Parathyroid adenoma (tissue), 2 donors: ENCODE measurements at regions not wholly inside any gene's neighbourhood (a gene's known extent, or its start where the extent isn't known, plus 50 kb on each side); places are given as distances from the start of the nearest gene placed in this dataset.

Experiments used
- H2AFZ ChIP-seq: fragments of 300-600 bp; sonication (generic); one replicate; pipeline ENCODE4 v1.7.0; 2017; ENCODE audit warnings: antibody characterized with exemption, mild to moderate bottlenecking
- H3K27ac ChIP-seq: fragments of 300-600 bp; sonication (generic); one replicate; pipeline ENCODE4 v1.7.0; 2017
- H3K27me3 ChIP-seq: fragments of 300-600 bp; sonication (generic); one replicate; pipeline ENCODE4 v1.7.0; 2017; ENCODE audit warnings: low read length; ENCODE audit not compliant: control insufficient read depth, insufficient read depth
- H3K36me3 ChIP-seq: fragments of 300-600 bp; sonication (generic); one replicate; pipeline ENCODE4 v1.7.0; 2017; ENCODE audit warnings: low read length; ENCODE audit not compliant: control insufficient read depth, insufficient read depth
- H3K4me1 ChIP-seq: fragments of 300-600 bp; sonication (generic); one replicate; pipeline ENCODE4 v1.7.0; 2017; ENCODE audit warnings: control low read depth
- H3K4me2 ChIP-seq: fragments of 300-600 bp; sonication (generic); one replicate; pipeline ENCODE4 v1.7.0; 2017; ENCODE audit warnings: low read length
- H3K4me3 ChIP-seq: fragments of 300-600 bp; sonication (generic); one replicate; pipeline ENCODE4 v1.7.0; 2017; ENCODE audit warnings: low read depth, low read length
- H3K79me2 ChIP-seq: fragments of 300-600 bp; sonication (generic); one replicate; pipeline ENCODE4 v1.7.0; 2017; ENCODE audit warnings: control low read depth
- H3K9ac ChIP-seq: fragments of 300-600 bp; sonication (generic); one replicate; pipeline ENCODE4 v1.7.0; 2017; ENCODE audit warnings: mild to moderate bottlenecking
- H3K9me3 ChIP-seq: fragments of 300-600 bp; sonication (generic); one replicate; pipeline ENCODE4 v1.7.0; 2017; ENCODE audit warnings: low read length; ENCODE audit not compliant: control insufficient read depth
- CTCF ChIP-seq: fragments of 300-600 bp; sonication (generic); IDR thresholded peaks from one replicate; pipeline ENCODE4 v1.7.0; 2017; ENCODE audit warnings: antibody characterized with exemption, mild to moderate bottlenecking
- donor health status: primary hyperparathyroidism.

- Histone ChIP-seq H3K9ac (no peak overlapping the region), H3K4me2 (no peak overlapping the region), H3K27ac (no peak overlapping the region), H2AFZ (no peak overlapping the region), H3K79me2 (no peaks in the 10 kb centered on the region), H3K36me3 (no peaks in the 10 kb centered on the region), H3K27me3 (no peaks in the 10 kb centered on the region), H3K4me3 (no peak overlapping the region), H3K9me3 (no peaks in the 10 kb centered on the region), H3K4me1 (peaks cover 3% of the 10 kb centered on the region)
- TF ChIP-seq CTCF, result no peak
Observed at GRCh38 chr4:124202099-124202498, 510.4 kb downstream of the ANKRD50 start.

DNA sequence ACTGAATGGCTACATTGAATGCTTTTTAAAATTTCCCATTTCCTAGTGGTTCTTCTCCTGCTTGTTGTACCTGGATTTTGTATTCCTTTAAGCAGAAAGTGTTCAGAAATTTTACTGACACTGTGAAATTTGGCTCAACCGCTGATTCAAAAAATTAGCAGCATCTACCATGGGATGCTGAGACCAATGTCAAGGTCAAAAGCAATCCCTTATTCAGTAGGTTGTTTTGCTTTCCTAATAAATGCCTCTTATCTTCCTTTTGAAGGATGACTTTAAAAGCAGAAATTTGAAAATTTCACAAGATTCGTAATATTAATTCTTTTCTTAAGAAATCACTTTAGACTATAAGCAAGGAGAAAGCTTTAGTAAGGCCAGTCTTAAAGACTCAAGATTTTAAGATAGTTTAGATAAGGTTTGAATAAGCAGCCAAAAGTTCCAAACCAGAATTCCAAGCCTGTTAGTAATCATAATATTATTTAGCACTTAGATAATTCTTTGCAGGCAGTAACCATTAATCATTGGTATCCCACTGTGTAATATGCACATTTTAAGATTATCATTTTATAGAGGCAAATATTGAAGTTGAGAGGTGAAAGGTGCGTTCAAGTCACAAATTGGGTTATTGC, 508.8 kb downstream of the ANKRD50 start:
- Histone ChIP-seq H3K9ac (no peak overlapping the region), H3K4me2 (no peak overlapping the region), H2AFZ (no peak overlapping the region), H3K36me3 (no peaks in the 10 kb centered on the region), H3K4me1 (peaks cover 3% of the 10 kb centered on the region), H3K27ac (no peak overlapping the region), H3K9me3 (no peaks in the 10 kb centered on the region), H3K27me3 (no peaks in the 10 kb centered on the region), H3K4me3 (no peak overlapping the region), H3K79me2 (no peaks in the 10 kb centered on the region)
- TF ChIP-seq CTCF, result no peak

DNA sequence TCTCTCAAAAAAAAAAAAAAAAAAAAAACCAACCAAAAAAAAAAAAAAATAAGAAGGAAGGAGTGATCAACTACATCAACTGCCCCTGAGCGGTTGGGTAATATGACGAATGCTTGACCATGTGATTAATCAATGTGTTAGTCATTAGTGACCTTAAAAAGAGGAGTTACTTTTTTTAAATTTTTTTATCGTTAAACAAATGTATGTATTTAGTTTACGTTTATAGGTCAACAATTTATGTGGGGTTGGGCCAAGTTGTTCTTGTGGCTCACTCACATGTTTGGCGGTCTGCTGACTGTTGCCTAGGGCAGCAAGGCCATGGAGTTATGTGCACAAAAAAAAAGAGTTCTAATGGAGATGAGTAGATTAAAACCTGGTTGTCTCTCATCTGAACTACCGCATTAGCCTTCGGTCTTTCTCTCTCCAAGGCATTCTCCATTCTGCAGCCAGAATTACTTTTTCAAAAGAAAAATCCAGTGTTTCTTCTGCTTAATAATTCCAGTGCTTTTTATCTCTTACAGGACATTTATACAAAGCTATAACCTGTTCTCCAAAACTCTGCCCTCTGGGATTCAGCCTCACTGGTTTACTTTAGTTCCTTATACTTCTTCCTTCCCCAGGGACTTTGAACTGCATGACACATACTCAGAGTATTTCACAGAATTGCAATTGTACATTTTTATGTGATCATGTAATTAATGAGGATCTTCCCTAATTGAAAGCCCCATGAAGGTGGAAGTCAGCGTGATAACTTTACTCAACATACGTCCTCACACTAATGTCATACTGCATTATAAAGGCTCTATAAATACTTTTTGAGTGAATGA, 505.5 kb downstream of the ANKRD50 start:
- no peak overlapping the region for H3K4me3 ChIP-seq
- H3K27me3 ChIP-seq, result no peaks in the 10 kb centered on the region
- H3K9me3 ChIP-seq, result no peaks in the 10 kb centered on the region
- no peaks in the 10 kb centered on the region for H3K36me3 ChIP-seq
- H3K9ac ChIP-seq, result no peak overlapping the region
- no peak overlapping the region for H3K27ac ChIP-seq
- no peak overlapping the region for H2AFZ ChIP-seq
- H3K4me1 ChIP-seq, result no peaks in the 10 kb centered on the region
- TF ChIP-seq CTCF, result no peak
- H3K4me2 ChIP-seq, result no peak overlapping the region
- no peaks in the 10 kb centered on the region for H3K79me2 ChIP-seq

GRCh38 chr4:124209211-124209610, 503.3 kb downstream of the ANKRD50 start:
- Histone ChIP-seq H3K36me3 (no peaks in the 10 kb centered on the region), H3K4me2 (no peak overlapping the region), H3K4me1 (no peaks in the 10 kb centered on the region), H3K79me2 (no peaks in the 10 kb centered on the region), H3K4me3 (no peak overlapping the region), H3K9me3 (no peaks in the 10 kb centered on the region), H3K27me3 (no peaks in the 10 kb centered on the region), H2AFZ (no peak overlapping the region), H3K9ac (no peak overlapping the region), H3K27ac (no peak overlapping the region)
- no peak for TF ChIP-seq CTCF
